Thyroid gland (tissue), 4 donors: ENCODE measurements at regions not wholly inside any gene's neighbourhood (a gene's known extent, or its start where the extent isn't known, plus 50 kb on each side); places are given as distances from the start of the nearest gene placed in this dataset.

Source experiments
- POLR2A ChIP-seq, 2 donors: fragments of 450-650 bp; IDR thresholded peaks; one replicate each; pipeline ENCODE4 v1.6.1; 2017; ENCODE audit warnings: antibody characterized with exemption in 2 of 2, mild to moderate bottlenecking in 2 of 2, moderate library complexity in 1 of 2
- TF ChIP-seq, protein P1 (sequence below), 6 experiments: fragments of 200-600 bp in 3 of 6; fragments of 450-650 bp in 3 of 6; sonication (generic) in 3 of 6; IDR thresholded peaks; one replicate each; pipeline ENCODE4 v1.5.1; 2016 to 2019; ENCODE audit warnings: antibody characterized with exemption in 6 of 6, mild to moderate bottlenecking in 2 of 6, inconsistent platforms in 1 of 6, moderate library complexity in 1 of 6

DNA sequence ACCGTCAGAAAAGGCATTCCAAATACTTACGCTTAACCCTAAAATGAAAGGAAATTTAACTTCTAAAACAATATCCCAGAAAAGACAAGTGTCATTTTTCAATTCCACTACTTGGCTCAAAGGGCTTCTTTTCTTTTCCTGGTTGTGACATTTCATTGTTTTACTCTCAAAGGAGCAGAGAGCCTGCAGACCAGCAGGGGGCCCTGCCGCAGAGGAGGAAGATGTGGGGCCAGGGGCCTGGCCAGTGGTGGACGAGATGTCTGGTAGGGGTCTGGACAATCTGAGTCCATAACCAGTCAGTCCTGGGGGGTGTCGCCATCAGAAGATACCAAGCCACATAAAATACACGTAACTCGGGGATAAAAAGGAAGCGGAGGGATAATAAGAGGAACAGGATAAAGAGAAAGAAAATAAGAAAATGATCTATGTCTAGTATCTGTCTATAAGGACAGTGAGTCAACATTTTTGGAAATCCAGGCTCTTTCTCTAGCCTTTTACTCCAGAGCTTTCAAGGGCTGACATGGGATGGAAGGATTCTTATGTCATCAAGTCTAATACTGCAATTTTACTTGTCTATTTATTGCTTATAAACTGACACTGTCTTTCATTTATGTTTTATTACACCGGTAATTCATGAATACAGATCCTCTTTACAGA is 54.2 kb upstream of the ARHGEF3 start:
- TF ChIP-seq, protein P1, sequence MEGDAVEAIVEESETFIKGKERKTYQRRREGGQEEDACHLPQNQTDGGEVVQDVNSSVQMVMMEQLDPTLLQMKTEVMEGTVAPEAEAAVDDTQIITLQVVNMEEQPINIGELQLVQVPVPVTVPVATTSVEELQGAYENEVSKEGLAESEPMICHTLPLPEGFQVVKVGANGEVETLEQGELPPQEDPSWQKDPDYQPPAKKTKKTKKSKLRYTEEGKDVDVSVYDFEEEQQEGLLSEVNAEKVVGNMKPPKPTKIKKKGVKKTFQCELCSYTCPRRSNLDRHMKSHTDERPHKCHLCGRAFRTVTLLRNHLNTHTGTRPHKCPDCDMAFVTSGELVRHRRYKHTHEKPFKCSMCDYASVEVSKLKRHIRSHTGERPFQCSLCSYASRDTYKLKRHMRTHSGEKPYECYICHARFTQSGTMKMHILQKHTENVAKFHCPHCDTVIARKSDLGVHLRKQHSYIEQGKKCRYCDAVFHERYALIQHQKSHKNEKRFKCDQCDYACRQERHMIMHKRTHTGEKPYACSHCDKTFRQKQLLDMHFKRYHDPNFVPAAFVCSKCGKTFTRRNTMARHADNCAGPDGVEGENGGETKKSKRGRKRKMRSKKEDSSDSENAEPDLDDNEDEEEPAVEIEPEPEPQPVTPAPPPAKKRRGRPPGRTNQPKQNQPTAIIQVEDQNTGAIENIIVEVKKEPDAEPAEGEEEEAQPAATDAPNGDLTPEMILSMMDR (IDR thresholded peaks at IDR 0.05) = peak in 3 of 6 experiments; percentile 15 to 46 (median 37)
- no peak for TF ChIP-seq POLR2A (IDR thresholded peaks at IDR 0.05)
